HepG2 (cell line): ENCODE measurements at regions not wholly inside any gene's neighbourhood (a gene's known extent, or its start where the extent isn't known, plus 50 kb on each side); places are given as distances from the start of the nearest gene placed in this dataset.

Source experiments
- ATAC-seq: fragments of 200-7000 bp; cut with Tn5 transposase; 3 replicates; pipeline ENCODE4 v1.9.1; 2020; ENCODE audit warnings: mild to moderate bottlenecking, moderate library complexity
- BruUV-seq: library from RNA; stranded (reverse); fragments of 400-500 nt; replicated peaks from 2 replicates; lab custom pipeline; 2021; lab: Mats Ljungman, UMichigan
- CTCF ChIA-PET: fragments of 300-600 bp; formaldehyde crosslinking; extraction: SDS; loops from one replicate; lab custom pipeline; 2021; ENCODE audit warnings: low total read pairs, inconsistent platforms, low intra/inter-chr PET ratio; lab: Yijun Ruan, JAX
- POLR2A ChIA-PET: fragments of 350-600 bp; sonication (Branson Sonifier 250); formaldehyde crosslinking; loops from one replicate; lab custom pipeline; 2020; ENCODE audit warnings: antibody characterized with exemption, inconsistent platforms; lab: Yijun Ruan, JAX
- DNase-seq: peaks from one replicate; pipeline ENCODE4 v3.0.0-alpha.2; 2015; ENCODE audit warnings: low spot score
- FAIRE-seq: peaks from 3 replicates; lab custom pipeline; 2011; peaks lifted over from hg19 to GRCh38; lab: Jason Lieb, UNC
- H2AFZ ChIP-seq: one replicate; pipeline ENCODE4 v1.6.1; 2011; ENCODE audit warnings: low read length, inconsistent platforms
- H3K27ac ChIP-seq: fragments of 300-600 bp; 3 replicates; pipeline ENCODE4 v1.8.0; 2011; ENCODE audit warnings: mixed run types, mild to moderate bottlenecking, mixed read lengths, low read length, inconsistent platforms; ENCODE audit not compliant: insufficient read depth; ENCODE audit errors: extremely low read length
- H3K27me3 ChIP-seq, 2 experiments: fragments of 200-600 bp in 1 of 2; 2 replicates in 1 of 2; 3 replicates in 1 of 2; pipeline versions ENCODE4 v1.6.0 to v1.8.0; 2011; ENCODE audit warnings: low read length in 2 of 2, mild to moderate bottlenecking in 2 of 2, moderate library complexity in 2 of 2, inconsistent platforms in 1 of 2; ENCODE audit not compliant: insufficient read depth in 2 of 2, control insufficient read depth in 1 of 2
- H3K36me3 ChIP-seq, 2 experiments: fragments of 200-600 bp in 1 of 2; replicated peaks in 1 of 2; 2 replicates in 1 of 2; 3 replicates in 1 of 2; pipeline versions ENCODE4 v1.5.1 to v1.8.0; 2011; ENCODE audit warnings: low read length in 2 of 2, inconsistent platforms in 1 of 2; ENCODE audit not compliant: insufficient read depth in 2 of 2, control insufficient read depth in 1 of 2
- H3K4me1 ChIP-seq: 2 replicates; pipeline ENCODE4 v1.5.1; 2012; ENCODE audit warnings: low read length, inconsistent platforms; ENCODE audit not compliant: insufficient read depth
- H3K4me2 ChIP-seq: 2 replicates; pipeline ENCODE4 v1.6.0; 2011; ENCODE audit warnings: low read depth, low read length, inconsistent platforms
- H3K4me3 ChIP-seq, 3 experiments: fragments of 200-600 bp in 1 of 3; sonication (generic), shearing (Covaris generic) in 1 of 3; replicated peaks in 1 of 3; 2 replicates each; pipeline ENCODE4 v1.5.1; 2011 to 2016; ENCODE audit warnings: low read length in 3 of 3, inconsistent platforms in 2 of 3, low read depth in 2 of 3, mild to moderate bottlenecking in 2 of 3, control low read depth in 1 of 3, mixed read lengths in 1 of 3; ENCODE audit not compliant: insufficient read depth in 1 of 3
- H3K79me2 ChIP-seq: one replicate; pipeline ENCODE4 v1.6.1; 2011; ENCODE audit warnings: low read length, inconsistent platforms; ENCODE audit not compliant: insufficient read depth
- H3K9ac ChIP-seq: 2 replicates; pipeline ENCODE4 v1.6.0; 2011; ENCODE audit warnings: mild to moderate bottlenecking, low read depth, low read length, inconsistent platforms; ENCODE audit not compliant: insufficient read depth
- H3K9me3 ChIP-seq: 2 replicates; pipeline ENCODE4 v1.5.1; 2012; ENCODE audit warnings: mild to moderate bottlenecking, low read length
- H4K20me1 ChIP-seq: 2 replicates; pipeline ENCODE4 v1.6.0; 2011; ENCODE audit warnings: inconsistent platforms, mild to moderate bottlenecking, low read length, moderate library complexity; ENCODE audit not compliant: insufficient read depth
- CEBPB ChIP-seq: IDR thresholded peaks from 2 replicates; pipeline ENCODE4 v1.6.1; 2011; ENCODE audit warnings: low read depth, low read length, improper control_type of control experiment, borderline replicate concordance
- EP300 ChIP-seq, 3 experiments: sonication (generic) in 1 of 3; formaldehyde crosslinking in 1 of 3; IDR thresholded peaks; 2 replicates each; pipeline versions ENCODE4 v1.5.1 to v1.6.1; 2011 to 2020; ENCODE audit warnings: low read depth in 2 of 3, low read length in 2 of 3, borderline replicate concordance in 1 of 3, improper control_type of control experiment in 1 of 3, mild to moderate bottlenecking in 1 of 3, missing genetic modification reagents in 1 of 3, moderate library complexity in 1 of 3
- HIVEP1 ChIP-seq: sonication (generic); formaldehyde crosslinking; IDR thresholded peaks from 2 replicates; pipeline ENCODE4 v1.4.0; 2020; ENCODE audit warnings: mild to moderate bottlenecking, missing genetic modification reagents
- HNF4G ChIP-seq, 2 experiments: sonication (generic) in 1 of 2; formaldehyde crosslinking in 1 of 2; IDR thresholded peaks; 2 replicates each; pipeline versions ENCODE4 v1.4.0 to v1.6.1; 2011 to 2020; ENCODE audit warnings: borderline replicate concordance in 2 of 2, low read depth in 2 of 2, mild to moderate bottlenecking in 2 of 2, low read length in 1 of 2, missing genetic modification reagents in 1 of 2, moderate library complexity in 1 of 2
- LRRFIP1 ChIP-seq: sonication (generic); formaldehyde crosslinking; conservative IDR thresholded peaks from 2 replicates; pipeline ENCODE4 v1.4.0; 2020; ENCODE audit warnings: missing genetic modification reagents
- NR1H2 ChIP-seq: sonication (generic); formaldehyde crosslinking; IDR thresholded peaks from 2 replicates; pipeline ENCODE4 v1.8.1; 2022; ENCODE audit warnings: low read depth, missing genetic modification reagents, borderline replicate concordance
- RFXANK ChIP-seq: IDR thresholded peaks from 2 replicates; pipeline ENCODE4 v1.6.1; 2016
- SMAD3 ChIP-seq: sonication (generic); formaldehyde crosslinking; IDR thresholded peaks from 2 replicates; pipeline ENCODE4 v1.4.0; 2020; ENCODE audit warnings: missing genetic modification reagents
- SNAI1 ChIP-seq: sonication (generic); formaldehyde crosslinking; IDR thresholded peaks from 2 replicates; pipeline ENCODE4 v1.5.0; 2020; ENCODE audit warnings: mild to moderate bottlenecking, missing genetic modification reagents, borderline replicate concordance
- U2AF1 ChIP-seq: fragments of 200-400 bp; formaldehyde crosslinking; optimal IDR thresholded peaks from 2 replicates; pipeline ENCODE3; 2017; ENCODE audit warnings: mild to moderate bottlenecking, low read depth, low read length
- ZNF101 ChIP-seq: sonication (generic); formaldehyde crosslinking; IDR thresholded peaks from 2 replicates; pipeline ENCODE4 v1.4.0; 2020; ENCODE audit warnings: mild to moderate bottlenecking, low read depth, missing genetic modification reagents, borderline replicate concordance
- ZNF280D ChIP-seq: sonication (generic); formaldehyde crosslinking; IDR thresholded peaks from 2 replicates; pipeline ENCODE4 v1.5.1; 2020; ENCODE audit warnings: mild to moderate bottlenecking, missing genetic modification reagents
- ZNF605 ChIP-seq: sonication (generic); formaldehyde crosslinking; IDR thresholded peaks from 2 replicates; pipeline ENCODE4 v1.8.0; 2022; ENCODE audit warnings: mild to moderate bottlenecking, missing genetic modification reagents
- ZSCAN30 ChIP-seq: sonication (generic); formaldehyde crosslinking; IDR thresholded peaks from 2 replicates; pipeline ENCODE4 v1.5.0; 2020; ENCODE audit warnings: mild to moderate bottlenecking, missing genetic modification reagents
- WGBS: methylation state at CpG from one replicate; pipeline ENCODE4 v1.1.6; 2017; ENCODE audit warnings: low lambda C conversion rate; 5-methylcytosine and 5-hydroxymethylcytosine counted together
- in situ Hi-C: cut with HindIII; loops from 2 replicates; pipeline ENCODE4 v1.10.0; 2017; ENCODE audit warnings: low pct_unique_long_range_greater_than_20kb; ENCODE audit not compliant: extremely low pct_ligation_motif_present
- intact Hi-C: fragments of 100-400 bp; cut with micrococcal nuclease; formaldehyde crosslinking; loops from one replicate; pipeline ENCODE4 v1.10.0; 2022; ENCODE audit not compliant: unreplicated experiment

DNA sequence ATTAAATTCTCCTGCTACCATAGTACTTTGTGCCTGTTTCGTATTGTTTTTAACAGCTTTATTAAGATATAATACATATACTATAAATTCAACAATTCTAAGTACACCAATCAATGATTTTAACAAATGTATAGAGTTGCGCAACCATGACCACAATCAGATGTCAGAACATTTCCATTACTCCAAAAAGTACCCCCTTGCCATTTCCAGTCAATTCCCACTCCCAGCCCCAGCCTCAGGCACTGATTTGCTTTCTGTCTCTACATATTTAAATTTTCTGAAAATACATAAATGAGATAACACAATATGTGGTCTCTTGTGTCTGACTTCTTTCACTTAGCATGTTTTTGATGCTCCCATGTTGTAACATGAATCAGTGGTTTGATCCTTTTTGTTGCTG is 193.9 kb downstream of the FIGN start:
- Histone ChIP-seq H4K20me1 (no peaks in the 10 kb centered on the region), H2AFZ (no peak overlapping the region), H3K79me2 (no peaks in the 10 kb centered on the region), H3K4me3 (no peak overlapping the region), H3K27ac (no peak overlapping the region), H3K27me3 (no peaks in the 10 kb centered on the region), H3K36me3 (no peaks in the 10 kb centered on the region), H3K9me3 (no peaks in the 10 kb centered on the region), H3K4me2 (no peak overlapping the region), H3K9ac (no peak overlapping the region), H3K4me1 (no peaks in the 10 kb centered on the region)
- BruUV-seq, result no TSS peak
- ChIA-PET POLR2A (no interaction called here), CTCF (no interaction called here)
- in situ Hi-C loops, result no loop called here
- TF ChIP-seq U2AF1, result no peak
- no peak for TF ChIP-seq RFXANK (CRISPR knock-in tag)
- TF ChIP-seq CEBPB, result peak; percentile 86
- no peak for TF ChIP-seq SNAI1 (CRISPR knock-in tag)
- no peak for TF ChIP-seq HNF4G (IDR thresholded peaks at IDR 0.05; ENCODE audit: borderline replicate concordance, low read depth, low read length)
- TF ChIP-seq HNF4G (CRISPR knock-in tag; IDR thresholded peaks at IDR 0.05; ENCODE audit: borderline replicate concordance, low read depth), result no peak
- no peak for TF ChIP-seq ZSCAN30 (CRISPR knock-in tag)
- no peak for TF ChIP-seq ZNF605
- 39% methylated on average over 2 of the region's 2 CpGs for WGBS
- no peak for ATAC-seq
- DNase-seq, result no peak
- intact Hi-C loops, result no loop called here
- no peak for FAIRE-seq

DNA sequence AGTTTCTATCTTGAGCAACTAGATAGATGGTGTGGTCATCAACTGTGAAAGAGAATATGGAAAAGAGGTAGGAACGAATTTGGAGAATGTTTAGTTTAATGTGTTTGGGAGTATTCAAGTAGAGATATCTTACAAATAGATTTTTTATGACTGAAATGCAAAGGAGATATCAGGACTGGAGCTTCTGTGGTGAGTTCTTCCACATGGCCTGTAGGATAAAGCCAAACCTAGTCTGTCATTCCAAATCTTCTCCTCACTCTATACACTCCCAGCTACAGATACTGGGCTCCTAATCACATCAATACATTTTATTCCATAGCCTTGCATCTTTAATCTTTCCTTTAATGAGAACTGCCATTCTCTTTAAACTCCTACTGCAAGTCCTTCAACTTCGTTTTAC is 194.3 kb downstream of the FIGN start:
- H3K27me3 ChIP-seq, result no peaks in the 10 kb centered on the region
- no peak for FAIRE-seq
- H3K27ac ChIP-seq, result no peak overlapping the region
- in situ Hi-C loops, result no loop called here
- ChIA-PET CTCF (no interaction called here), POLR2A (no interaction called here)
- no peaks in the 10 kb centered on the region for H3K36me3 ChIP-seq
- no peak overlapping the region for H3K4me2 ChIP-seq
- WGBS, result under 1% methylated on average over 2 of the region's 2 CpGs
- BruUV-seq, result no TSS peak
- H4K20me1 ChIP-seq, result no peaks in the 10 kb centered on the region
- intact Hi-C loops, result no loop called here
- H3K4me3 ChIP-seq, result no peak overlapping the region
- H2AFZ ChIP-seq, result no peak overlapping the region
- no peak for DNase-seq
- no peaks in the 10 kb centered on the region for H3K4me1 ChIP-seq
- H3K79me2 ChIP-seq, result no peaks in the 10 kb centered on the region
- ATAC-seq, result no peak
- no peak overlapping the region for H3K9ac ChIP-seq
- H3K9me3 ChIP-seq, result no peaks in the 10 kb centered on the region
- TF ChIP-seq NR1H2 (CRISPR knock-in tag), result no peak
- no peak for TF ChIP-seq ZNF280D
- no peak for TF ChIP-seq SMAD3
- no peak for TF ChIP-seq EP300 (IDR thresholded peaks at IDR 0.05; ENCODE audit: low read depth in 2 of 2, low read length in 2 of 2)
- TF ChIP-seq EP300 (CRISPR knock-in tag; IDR thresholded peaks at IDR 0.05; ENCODE audit: borderline replicate concordance), result no peak
- no peak for TF ChIP-seq HIVEP1 (CRISPR knock-in tag)
- TF ChIP-seq LRRFIP1 (CRISPR knock-in tag), result no peak
- TF ChIP-seq ZNF101 (CRISPR knock-in tag), result no peak
